ENCODE measurements at regions not wholly inside any gene's neighbourhood (a gene's known extent, or its start where the extent isn't known, plus 50 kb on each side); places are given as distances from the start of the nearest gene placed in this dataset.

DNA sequence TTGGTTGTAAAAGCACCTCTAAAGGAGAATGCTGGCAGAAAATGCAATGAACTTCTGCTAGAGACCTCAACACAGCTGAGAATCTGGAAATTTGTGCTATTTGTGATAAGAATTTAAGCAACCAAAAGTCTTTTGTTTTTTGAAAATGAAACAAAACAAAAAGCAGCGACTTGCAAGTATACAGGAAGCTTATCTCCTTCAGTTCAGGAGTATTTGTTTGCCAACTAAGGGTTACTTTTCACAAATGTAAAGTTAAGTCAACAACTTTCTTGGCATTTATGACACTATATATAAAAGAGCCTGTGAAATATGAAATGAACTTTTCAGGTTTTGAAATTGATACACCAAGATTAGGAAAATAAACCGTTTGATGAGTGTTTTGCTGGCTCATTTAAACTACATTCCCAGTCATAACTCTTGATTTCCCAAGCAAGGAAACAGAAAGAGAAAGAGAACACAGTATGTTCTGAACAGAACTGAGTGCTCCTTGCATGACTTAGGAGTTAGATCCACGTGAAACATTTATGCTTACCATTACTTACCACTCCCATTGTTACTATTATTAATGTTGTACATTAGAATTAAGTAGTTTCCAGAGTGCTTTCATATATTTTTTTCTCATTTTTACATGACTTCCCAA is 92.3 kb upstream of the COL8A1 start:
- Histone ChIP-seq H2BK5ac (ENCODE audit: low read length) (no peak overlapping the region), H3K4me1 (ENCODE audit: control insufficient read depth, low read depth, low read length) (no peaks in the 10 kb centered on the region), H3K23ac (ENCODE audit: low read length) (no peak overlapping the region), H3K27ac (ENCODE audit: low read depth, low read length) (no peak overlapping the region), H3K36me3 (ENCODE audit: control insufficient read depth, insufficient read depth, low read length) (no peaks in the 10 kb centered on the region), H3K27me3 (ENCODE audit: insufficient read depth, low read length, poor library complexity) (no peaks in the 10 kb centered on the region), H2BK15ac (replicated peaks; ENCODE audit: low read depth) (no peak overlapping the region), H3K9ac (ENCODE audit: low read length) (no peak overlapping the region), H3K79me2 (ENCODE audit: control insufficient read depth, insufficient read depth, low read length) (no peaks in the 10 kb centered on the region), H3K79me1 (ENCODE audit: low read length) (no peaks in the 10 kb centered on the region), H4K5ac (ENCODE audit: low read length) (no peak overlapping the region), H4K8ac (ENCODE audit: low read depth, low read length) (no peak overlapping the region), H2AK5ac (ENCODE audit: low read length) (no peak overlapping the region), H2BK120ac (ENCODE audit: low read depth, low read length) (no peak overlapping the region), H3K18ac (ENCODE audit: low read length) (no peak overlapping the region), H3K4me2 (ENCODE audit: low read length) (no peak overlapping the region), H3K4me3 (ENCODE audit: low read length) (no peak overlapping the region), H3K4ac (ENCODE audit: low read depth, low read length) (no peak overlapping the region), H3K56ac (ENCODE audit: low read length) (no peak overlapping the region)
- no CpG with 5 or more reads among the region's 3 CpGs for whole genome bisulfite sequencing (ENCODE audit: extremely low coverage, insufficient coverage, low lambda C conversion rate)
- DNase-seq: no peak

DNA sequence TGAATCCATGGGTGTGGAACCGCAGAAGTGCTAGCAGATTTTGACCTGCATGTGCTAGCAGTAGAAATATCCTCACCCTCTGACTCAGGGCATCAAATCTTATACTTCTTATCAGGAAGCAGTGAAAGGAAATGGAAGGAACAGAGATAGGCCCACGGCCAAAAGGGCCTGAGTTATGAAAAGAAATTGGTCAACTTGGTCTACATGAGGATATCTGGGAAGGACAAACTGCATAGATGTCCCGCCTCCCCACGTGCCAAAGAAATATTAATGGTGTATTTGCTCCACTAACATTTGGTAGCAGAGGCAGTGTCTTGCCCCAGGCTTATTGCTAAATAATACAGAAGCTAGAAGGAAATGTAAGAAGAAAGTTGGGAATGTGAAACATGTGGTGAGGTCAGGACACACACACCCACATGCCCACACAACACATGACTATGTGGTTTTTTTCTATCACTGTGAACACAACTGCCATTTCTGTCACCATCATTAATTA is 93.6 kb upstream of the COL8A1 start:
- H2AK5ac ChIP-seq (ENCODE audit: low read length): no peak overlapping the region
- H3K4me2 ChIP-seq (ENCODE audit: low read length): no peak overlapping the region
- no peak overlapping the region for H3K4ac ChIP-seq (ENCODE audit: low read depth, low read length)
- H3K36me3 ChIP-seq (ENCODE audit: control insufficient read depth, insufficient read depth, low read length): no peaks in the 10 kb centered on the region
- no peak overlapping the region for H3K9ac ChIP-seq (ENCODE audit: low read length)
- no CpG with 5 or more reads among the region's 4 CpGs for WGBS (ENCODE audit: extremely low coverage, insufficient coverage, low lambda C conversion rate)
- H3K4me3 ChIP-seq (ENCODE audit: low read length): no peak overlapping the region
- no peak overlapping the region for H2BK5ac ChIP-seq (ENCODE audit: low read length)
- no peak overlapping the region for H3K18ac ChIP-seq (ENCODE audit: low read length)
- H3K4me1 ChIP-seq (ENCODE audit: control insufficient read depth, low read depth, low read length): no peaks in the 10 kb centered on the region
- H2BK15ac ChIP-seq (replicated peaks; ENCODE audit: low read depth): no peak overlapping the region
- H3K56ac ChIP-seq (ENCODE audit: low read length): no peak overlapping the region
- no peak overlapping the region for H2BK120ac ChIP-seq (ENCODE audit: low read depth, low read length)
- H3K23ac ChIP-seq (ENCODE audit: low read length): no peak overlapping the region
- no peaks in the 10 kb centered on the region for H3K27me3 ChIP-seq (ENCODE audit: insufficient read depth, low read length, poor library complexity)
- H4K8ac ChIP-seq (ENCODE audit: low read depth, low read length): no peak overlapping the region
- no peak overlapping the region for H3K27ac ChIP-seq (ENCODE audit: low read depth, low read length)
- no peaks in the 10 kb centered on the region for H3K79me1 ChIP-seq (ENCODE audit: low read length)
- no peak overlapping the region for H4K5ac ChIP-seq (ENCODE audit: low read length)
- no peaks in the 10 kb centered on the region for H3K79me2 ChIP-seq (ENCODE audit: control insufficient read depth, insufficient read depth, low read length)
- no peak for DNase-seq

DNA sequence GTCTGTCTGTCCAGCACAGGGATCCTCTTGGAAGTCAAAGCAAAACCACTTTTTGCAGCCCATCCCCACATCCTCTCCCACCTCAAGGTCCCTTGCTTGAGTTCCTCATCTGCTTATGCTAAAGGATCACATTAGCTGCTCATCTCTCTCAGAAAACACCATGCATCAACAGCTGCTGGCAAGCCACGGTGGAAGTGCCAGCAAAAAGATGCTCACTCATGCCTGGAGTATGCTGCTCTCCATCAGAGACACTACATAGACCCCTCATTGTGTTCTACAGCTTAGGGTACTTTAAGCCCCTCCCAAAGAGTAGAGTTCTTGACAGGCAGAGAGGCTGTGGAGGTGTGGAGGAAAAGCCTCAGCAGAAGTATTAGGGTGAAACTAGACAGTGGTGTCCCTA is 94.6 kb upstream of the COL8A1 start:
- no peak overlapping the region for H3K56ac ChIP-seq (ENCODE audit: low read length)
- H2BK5ac ChIP-seq (ENCODE audit: low read length): no peak overlapping the region
- H3K27me3 ChIP-seq (ENCODE audit: insufficient read depth, low read length, poor library complexity): no peaks in the 10 kb centered on the region
- H3K79me2 ChIP-seq (ENCODE audit: control insufficient read depth, insufficient read depth, low read length): no peaks in the 10 kb centered on the region
- WGBS (ENCODE audit: extremely low coverage, insufficient coverage, low lambda C conversion rate): no CpG with 5 or more reads among the region's 1 CpG
- no peak overlapping the region for H3K18ac ChIP-seq (ENCODE audit: low read length)
- H3K27ac ChIP-seq (ENCODE audit: low read depth, low read length): no peak overlapping the region
- no peak overlapping the region for H2AK5ac ChIP-seq (ENCODE audit: low read length)
- no peak overlapping the region for H4K5ac ChIP-seq (ENCODE audit: low read length)
- no peaks in the 10 kb centered on the region for H3K4me1 ChIP-seq (ENCODE audit: control insufficient read depth, low read depth, low read length)
- H3K79me1 ChIP-seq (ENCODE audit: low read length): no peaks in the 10 kb centered on the region
- H3K4me3 ChIP-seq (ENCODE audit: low read length): no peak overlapping the region
- H2BK120ac ChIP-seq (ENCODE audit: low read depth, low read length): no peak overlapping the region
- H3K4ac ChIP-seq (ENCODE audit: low read depth, low read length): no peak overlapping the region
- no peak overlapping the region for H2BK15ac ChIP-seq (replicated peaks; ENCODE audit: low read depth)
- no peak for DNase-seq
- no peak overlapping the region for H3K23ac ChIP-seq (ENCODE audit: low read length)
- H4K8ac ChIP-seq (ENCODE audit: low read depth, low read length): no peak overlapping the region
- H3K4me2 ChIP-seq (ENCODE audit: low read length): no peak overlapping the region
- no peaks in the 10 kb centered on the region for H3K36me3 ChIP-seq (ENCODE audit: control insufficient read depth, insufficient read depth, low read length)
- H3K9ac ChIP-seq (ENCODE audit: low read length): no peak overlapping the region

GRCh38 chr3:99542767-99543518 is 95.5 kb upstream of the COL8A1 start:
- WGBS (ENCODE audit: extremely low coverage, insufficient coverage, low lambda C conversion rate): no CpG with 5 or more reads among the region's 4 CpGs
- Histone ChIP-seq H4K5ac (ENCODE audit: low read length) (no peak overlapping the region), H2BK15ac (replicated peaks; ENCODE audit: low read depth) (no peak overlapping the region), H3K4me2 (ENCODE audit: low read length) (no peak overlapping the region), H3K56ac (ENCODE audit: low read length) (no peak overlapping the region), H3K9ac (ENCODE audit: low read length) (no peak overlapping the region), H3K36me3 (ENCODE audit: control insufficient read depth, insufficient read depth, low read length) (no peaks in the 10 kb centered on the region), H2BK120ac (ENCODE audit: low read depth, low read length) (no peak overlapping the region), H2AK5ac (ENCODE audit: low read length) (no peak overlapping the region), H3K23ac (ENCODE audit: low read length) (no peak overlapping the region), H3K4ac (ENCODE audit: low read depth, low read length) (no peak overlapping the region), H3K4me1 (ENCODE audit: control insufficient read depth, low read depth, low read length) (no peaks in the 10 kb centered on the region), H3K27ac (ENCODE audit: low read depth, low read length) (no peak overlapping the region), H2BK5ac (ENCODE audit: low read length) (no peak overlapping the region), H3K79me1 (ENCODE audit: low read length) (no peaks in the 10 kb centered on the region), H4K8ac (ENCODE audit: low read depth, low read length) (no peak overlapping the region), H3K18ac (ENCODE audit: low read length) (no peak overlapping the region), H3K4me3 (ENCODE audit: low read length) (no peak overlapping the region), H3K79me2 (ENCODE audit: control insufficient read depth, insufficient read depth, low read length) (no peaks in the 10 kb centered on the region), H3K27me3 (ENCODE audit: insufficient read depth, low read length, poor library complexity) (no peaks in the 10 kb centered on the region)
- peak; percentile 71 for DNase-seq

DNA sequence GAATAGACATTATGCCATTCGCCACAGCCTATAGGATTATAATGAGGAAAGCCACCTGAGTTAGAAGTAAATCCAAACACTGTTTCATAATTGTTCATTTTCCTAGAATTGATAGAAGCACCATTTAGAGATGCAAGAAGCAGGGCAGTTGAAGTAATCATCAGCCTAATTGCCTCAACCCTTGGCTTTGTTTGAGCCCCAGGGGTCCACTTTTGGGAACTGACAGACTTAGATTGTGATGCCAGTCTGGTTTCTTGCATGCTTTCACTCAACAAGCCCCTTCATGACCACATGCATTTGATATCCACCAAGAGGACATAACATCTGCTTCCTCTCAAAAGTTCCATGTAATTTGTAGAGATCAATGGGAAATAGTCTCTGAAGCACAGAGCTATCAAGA is 97.2 kb upstream of the COL8A1 start:
- H3K4me1 ChIP-seq (ENCODE audit: control insufficient read depth, low read depth, low read length): no peaks in the 10 kb centered on the region
- no peak overlapping the region for H3K4ac ChIP-seq (ENCODE audit: low read depth, low read length)
- H4K8ac ChIP-seq (ENCODE audit: low read depth, low read length): no peak overlapping the region
- H3K4me2 ChIP-seq (ENCODE audit: low read length): no peak overlapping the region
- no peak overlapping the region for H3K23ac ChIP-seq (ENCODE audit: low read length)
- H4K5ac ChIP-seq (ENCODE audit: low read length): no peak overlapping the region
- H3K4me3 ChIP-seq (ENCODE audit: low read length): no peak overlapping the region
- H3K36me3 ChIP-seq (ENCODE audit: control insufficient read depth, insufficient read depth, low read length): no peaks in the 10 kb centered on the region
- H3K79me2 ChIP-seq (ENCODE audit: control insufficient read depth, insufficient read depth, low read length): no peaks in the 10 kb centered on the region
- no peaks in the 10 kb centered on the region for H3K79me1 ChIP-seq (ENCODE audit: low read length)
- no CpG with 5 or more reads among the region's 1 CpG for WGBS (ENCODE audit: extremely low coverage, insufficient coverage, low lambda C conversion rate)
- no peak overlapping the region for H3K27ac ChIP-seq (ENCODE audit: low read depth, low read length)
- H2BK5ac ChIP-seq (ENCODE audit: low read length): no peak overlapping the region
- no peak overlapping the region for H3K9ac ChIP-seq (ENCODE audit: low read length)
- H3K56ac ChIP-seq (ENCODE audit: low read length): no peak overlapping the region
- no peaks in the 10 kb centered on the region for H3K27me3 ChIP-seq (ENCODE audit: insufficient read depth, low read length, poor library complexity)
- H3K18ac ChIP-seq (ENCODE audit: low read length): no peak overlapping the region
- H2AK5ac ChIP-seq (ENCODE audit: low read length): no peak overlapping the region
- no peak for DNase-seq
- H2BK120ac ChIP-seq (ENCODE audit: low read depth, low read length): no peak overlapping the region
- H2BK15ac ChIP-seq (replicated peaks; ENCODE audit: low read depth): no peak overlapping the region
